ENCODE measurements at regions not wholly inside any gene's neighbourhood (a gene's known extent, or its start where the extent isn't known, plus 50 kb on each side); places are given as distances from the start of the nearest gene placed in this dataset.

GRCh38 chr5:96198356-96199058 lies 234.5 kb downstream of the PCSK1 start:
- FAIRE-seq = no peak
- no peak overlapping the region for H3K27ac ChIP-seq (ENCODE audit: low read depth, low read length)

More at GRCh38 chr5:96198356-96199058, 234.5 kb downstream of the PCSK1 start:
- H4K8ac ChIP-seq (ENCODE audit: extremely low read depth, insufficient read depth, low read length) = no peak overlapping the region
- no peak overlapping the region for H3K4me2 ChIP-seq (ENCODE audit: insufficient read depth in 1 of 2, low read depth in 2 of 2, low read length in 2 of 2)
- no peaks in the 10 kb centered on the region for H4K20me1 ChIP-seq (replicated peaks in 1 of 2; ENCODE audit: control insufficient read depth in 1 of 2, insufficient read depth in 2 of 2, low read length in 2 of 2)
- no peaks in the 10 kb centered on the region for H3K79me2 ChIP-seq (ENCODE audit: control insufficient read depth in 1 of 2, insufficient read depth in 2 of 2, low read length in 2 of 2)
- no peak overlapping the region for H2BK5ac ChIP-seq (ENCODE audit: low read depth, low read length)
- H3K4ac ChIP-seq (replicated peaks; ENCODE audit: insufficient read length, low read depth, low read length) = no peak overlapping the region
- ChIA-PET POLR2A (ENCODE audit: partially characterized antibody) (no interaction called here), CTCF (ENCODE audit: partially characterized antibody) (no interaction called here)
- H3K56ac ChIP-seq (replicated peaks; ENCODE audit: insufficient read length, low read depth, low read length) = no peak overlapping the region
- H3K36me3 ChIP-seq (ENCODE audit: control insufficient read depth in 2 of 4, insufficient read depth in 4 of 4, low read length in 3 of 4) = no peaks in the 10 kb centered on the region
- no peak overlapping the region for H3K14ac ChIP-seq (ENCODE audit: insufficient read length)
- no peaks in the 10 kb centered on the region for H3K4me1 ChIP-seq (replicated peaks in 1 of 4; ENCODE audit: control insufficient read depth in 3 of 4, insufficient read depth in 4 of 4, low read length in 3 of 4)
- H2BK15ac ChIP-seq (ENCODE audit: low read length) = no peak overlapping the region
- no peak overlapping the region for H3K4me3 ChIP-seq (ENCODE audit: extremely low read depth in 1 of 4, insufficient read depth in 2 of 4, low read depth in 3 of 4, low read length in 4 of 4)
- 91% methylated on average over 3 of the region's 3 CpGs; no CpG with 5 or more reads in 1 of the 2 experiments for WGBS, 2 experiments (ENCODE audit: extremely low coverage in 1 of 2, insufficient coverage in 1 of 2, insufficient read length in 1 of 2, insufficient replicate concordance in 2 of 2, low coverage in 1 of 2, low lambda C conversion rate in 2 of 2, missing lambda C conversion rate in 1 of 2)
- H3K27me3 ChIP-seq (replicated peaks in 1 of 4; ENCODE audit: control insufficient read depth in 3 of 4, extremely low read depth in 1 of 4, insufficient read depth in 3 of 4, low read length in 3 of 4) = no peaks in the 10 kb centered on the region
- H2BK120ac ChIP-seq (replicated peaks; ENCODE audit: low read depth, low read length) = no peak overlapping the region
- no peak for DNase-seq (ENCODE audit: low read depth in 1 of 2, low spot score in 2 of 2)
- no peaks in the 10 kb centered on the region for H3K23me2 ChIP-seq (ENCODE audit: low read depth, low read length)
- H2BK12ac ChIP-seq (ENCODE audit: low read depth, low read length) = no peak overlapping the region
- no peak overlapping the region for H2AK5ac ChIP-seq (ENCODE audit: low read depth, low read length)
- H3K79me1 ChIP-seq (ENCODE audit: low read depth, low read length) = no peaks in the 10 kb centered on the region
- H3K18ac ChIP-seq (ENCODE audit: extremely low read depth, low read length) = no peak overlapping the region
- TF ChIP-seq PHF8 (conservative IDR thresholded peaks at IDR 0.05; ENCODE audit: low read depth, low read length) (no peak), YY1 (IDR thresholded peaks at IDR 0.05; ENCODE audit: low read depth, low read length) (no peak), ZNF274 (IDR thresholded peaks at IDR 0.05; ENCODE audit: borderline replicate concordance, extremely low read depth, low read length) (no peak), SAP30 (IDR thresholded peaks at IDR 0.05; ENCODE audit: insufficient read depth, insufficient replicate concordance, low read length) (no peak), EGR1 (IDR thresholded peaks at IDR 0.05; ENCODE audit: borderline replicate concordance, low read depth, low read length) (no peak)
- H2AFZ ChIP-seq (ENCODE audit: low read length) = no peak overlapping the region
- no peak overlapping the region for H4K91ac ChIP-seq (replicated peaks; ENCODE audit: insufficient read length, low read length)
- H3K23ac ChIP-seq (ENCODE audit: insufficient read length) = no peak overlapping the region
- H2BK20ac ChIP-seq (ENCODE audit: low read length) = no peak overlapping the region
- no peaks in the 10 kb centered on the region for H3K9me3 ChIP-seq (ENCODE audit: insufficient read depth in 2 of 2, low read depth in 1 of 2, low read length in 1 of 2)
- H4K5ac ChIP-seq (ENCODE audit: insufficient read length, low read depth, low read length) = no peak overlapping the region
- H3K9ac ChIP-seq (replicated peaks in 1 of 4; ENCODE audit: extremely low read depth in 1 of 4, low read depth in 3 of 4, low read length in 3 of 4) = no peak overlapping the region

Measured in H1 (cell line).